MM.1S (cell line): ENCODE measurements at regions not wholly inside any gene's neighbourhood (a gene's known extent, or its start where the extent isn't known, plus 50 kb on each side); places are given as distances from the start of the nearest gene placed in this dataset.

ENCODE experiments used
- DNase-seq: peaks from one replicate; pipeline ENCODE4 v3.0.0-alpha.2; 2015
- H2AFZ ChIP-seq: fragments of 300-600 bp; sonication (generic); 2 replicates; pipeline ENCODE4 v1.6.0; 2016; ENCODE audit warnings: antibody characterized with exemption, low read length
- H3F3A ChIP-seq: fragments of 300-600 bp; sonication (generic); 2 replicates; pipeline ENCODE4 v1.6.1; 2016; ENCODE audit warnings: mild to moderate bottlenecking, antibody characterized with exemption, low read length, moderate library complexity, mixed read lengths; ENCODE audit not compliant: insufficient read depth
- H3K27ac ChIP-seq: fragments of 300-600 bp; sonication (generic); 2 replicates; pipeline ENCODE4 v1.5.1; 2016; ENCODE audit warnings: mild to moderate bottlenecking, low read length
- H3K27me3 ChIP-seq: fragments of 300-600 bp; sonication (generic); replicated peaks from 2 replicates; pipeline ENCODE4 v1.6.0; 2016; ENCODE audit warnings: low read length; ENCODE audit not compliant: insufficient read depth
- H3K36me3 ChIP-seq: fragments of 300-600 bp; sonication (generic); replicated peaks from 2 replicates; pipeline ENCODE4 v1.6.1; 2016; ENCODE audit warnings: mild to moderate bottlenecking, low read length, mixed read lengths; ENCODE audit not compliant: insufficient read depth
- H3K4me1 ChIP-seq: fragments of 300-600 bp; sonication (generic); 2 replicates; pipeline ENCODE4 v1.6.1; 2016; ENCODE audit warnings: low read length, mixed read lengths
- H3K4me2 ChIP-seq: fragments of 300-600 bp; sonication (generic); 2 replicates; pipeline ENCODE4 v1.6.0; 2016; ENCODE audit warnings: low read depth, low read length
- H3K4me3 ChIP-seq: fragments of 300-600 bp; sonication (generic); 2 replicates; pipeline ENCODE4 v1.5.1; 2016; ENCODE audit warnings: low read length, mixed read lengths
- H3K79me2 ChIP-seq: fragments of 300-600 bp; sonication (generic); 2 replicates; pipeline ENCODE4 v1.6.1; 2016; ENCODE audit warnings: mixed run types, low read length, mixed read lengths
- H3K9ac ChIP-seq: fragments of 300-600 bp; sonication (generic); 2 replicates; pipeline ENCODE4 v1.6.1; 2016; ENCODE audit warnings: low read length, mixed read lengths
- H3K9me2 ChIP-seq: fragments of 300-600 bp; sonication (generic); replicated peaks from 2 replicates; pipeline ENCODE4 v1.6.1; 2016; ENCODE audit warnings: mild to moderate bottlenecking, low read length, mixed read lengths; ENCODE audit not compliant: insufficient read depth
- H3K9me3 ChIP-seq: fragments of 300-600 bp; sonication (generic); replicated peaks from 2 replicates; pipeline ENCODE4 v1.6.1; 2016; ENCODE audit warnings: mild to moderate bottlenecking, low read length, mixed read lengths; ENCODE audit not compliant: insufficient read depth
- H4K20me1 ChIP-seq: fragments of 300-600 bp; sonication (generic); 2 replicates; pipeline ENCODE4 v1.6.1; 2016; ENCODE audit warnings: mild to moderate bottlenecking, low read length, moderate library complexity, mixed read lengths; ENCODE audit not compliant: insufficient read depth
- EZH2 ChIP-seq: fragments of 300-600 bp; sonication (generic); optimal IDR thresholded peaks from 2 replicates; pipeline ENCODE3; 2017; ENCODE audit warnings: low read depth, mild to moderate bottlenecking, antibody characterized with exemption, low read length, mixed read lengths
- EZH2phosphoT487 ChIP-seq: fragments of 300-600 bp; sonication (generic); IDR thresholded peaks from 2 replicates; pipeline ENCODE4 v1.6.1; 2018; ENCODE audit warnings: antibody characterized with exemption, low read length
- TF ChIP-seq, protein P1 (sequence below): fragments of 300-600 bp; sonication (generic); IDR thresholded peaks from 2 replicates; pipeline ENCODE4 v1.5.1; 2016; ENCODE audit warnings: antibody characterized with exemption, low read length, mixed read lengths

DNA sequence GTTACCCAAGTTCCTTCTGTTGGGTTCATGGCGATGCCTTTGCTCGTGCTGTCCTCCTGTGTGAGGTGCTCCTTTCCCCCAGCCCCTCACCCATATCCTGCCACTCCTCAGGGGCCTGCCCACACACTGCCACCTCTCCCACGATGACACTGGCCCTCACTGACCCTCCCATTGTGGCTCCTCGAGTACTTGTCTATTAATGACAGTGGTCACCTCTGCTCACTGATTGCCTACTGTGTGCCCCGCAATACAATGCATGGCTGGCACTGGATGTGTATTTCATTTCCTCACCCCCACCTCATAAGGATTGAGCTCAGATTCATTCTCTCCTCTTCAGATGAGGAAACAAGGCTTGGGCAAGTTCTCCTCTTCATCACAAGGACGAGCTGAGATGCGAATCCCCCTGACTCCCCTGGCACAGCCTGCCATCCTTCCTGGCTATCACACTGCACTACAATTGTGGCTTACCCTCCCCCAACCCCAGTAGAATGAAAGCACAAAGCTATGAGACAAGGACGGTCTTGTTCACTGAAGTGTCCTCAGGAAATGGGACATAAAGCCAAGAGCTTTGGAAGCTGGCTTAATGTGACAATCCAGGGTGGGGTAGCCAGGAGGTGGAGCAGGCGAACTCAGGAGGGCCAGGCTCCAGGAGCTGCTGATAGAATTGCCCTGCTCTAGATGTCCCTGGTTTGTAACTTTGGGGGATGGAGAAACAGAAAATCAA, 93.9 kb upstream of the RAB12 start:
- Histone ChIP-seq H3K79me2 (no peaks in the 10 kb centered on the region), H3K4me3 (no peak overlapping the region), H4K20me1 (no peaks in the 10 kb centered on the region), H3K4me2 (no peak overlapping the region), H3K4me1 (no peaks in the 10 kb centered on the region), H2AFZ (no peak overlapping the region), H3K9ac (no peak overlapping the region), H3F3A (no peaks in the 10 kb centered on the region), H3K27me3 (no peaks in the 10 kb centered on the region), H3K36me3 (no peaks in the 10 kb centered on the region), H3K9me3 (no peaks in the 10 kb centered on the region), H3K9me2 (no peaks in the 10 kb centered on the region), H3K27ac (no peak overlapping the region)
- TF ChIP-seq EZH2phosphoT487 (no peak), EZH2 (no peak)
- TF ChIP-seq, protein P1, sequence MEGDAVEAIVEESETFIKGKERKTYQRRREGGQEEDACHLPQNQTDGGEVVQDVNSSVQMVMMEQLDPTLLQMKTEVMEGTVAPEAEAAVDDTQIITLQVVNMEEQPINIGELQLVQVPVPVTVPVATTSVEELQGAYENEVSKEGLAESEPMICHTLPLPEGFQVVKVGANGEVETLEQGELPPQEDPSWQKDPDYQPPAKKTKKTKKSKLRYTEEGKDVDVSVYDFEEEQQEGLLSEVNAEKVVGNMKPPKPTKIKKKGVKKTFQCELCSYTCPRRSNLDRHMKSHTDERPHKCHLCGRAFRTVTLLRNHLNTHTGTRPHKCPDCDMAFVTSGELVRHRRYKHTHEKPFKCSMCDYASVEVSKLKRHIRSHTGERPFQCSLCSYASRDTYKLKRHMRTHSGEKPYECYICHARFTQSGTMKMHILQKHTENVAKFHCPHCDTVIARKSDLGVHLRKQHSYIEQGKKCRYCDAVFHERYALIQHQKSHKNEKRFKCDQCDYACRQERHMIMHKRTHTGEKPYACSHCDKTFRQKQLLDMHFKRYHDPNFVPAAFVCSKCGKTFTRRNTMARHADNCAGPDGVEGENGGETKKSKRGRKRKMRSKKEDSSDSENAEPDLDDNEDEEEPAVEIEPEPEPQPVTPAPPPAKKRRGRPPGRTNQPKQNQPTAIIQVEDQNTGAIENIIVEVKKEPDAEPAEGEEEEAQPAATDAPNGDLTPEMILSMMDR, result no peak
- no peak for DNase-seq

- no peaks in the 10 kb centered on the region for H3K79me2 ChIP-seq
- no peaks in the 10 kb centered on the region for H3K27me3 ChIP-seq
- no peaks in the 10 kb centered on the region for H3K4me1 ChIP-seq
- H3K4me3 ChIP-seq, result no peak overlapping the region
- H3F3A ChIP-seq, result no peaks in the 10 kb centered on the region
- H2AFZ ChIP-seq, result no peak overlapping the region
- no peaks in the 10 kb centered on the region for H4K20me1 ChIP-seq
- H3K9me2 ChIP-seq, result no peaks in the 10 kb centered on the region
- no peak overlapping the region for H3K4me2 ChIP-seq
- no peak for DNase-seq
- H3K9me3 ChIP-seq, result no peaks in the 10 kb centered on the region
- H3K9ac ChIP-seq, result no peak overlapping the region
- no peaks in the 10 kb centered on the region for H3K36me3 ChIP-seq
- no peak overlapping the region for H3K27ac ChIP-seq
- TF ChIP-seq EZH2phosphoT487, result no peak
- no peak for TF ChIP-seq EZH2
- TF ChIP-seq, protein P1, result no peak
These were observed 92.6 kb upstream of the RAB12 start for GRCh38 chr18:8516371-8517250.

DNA sequence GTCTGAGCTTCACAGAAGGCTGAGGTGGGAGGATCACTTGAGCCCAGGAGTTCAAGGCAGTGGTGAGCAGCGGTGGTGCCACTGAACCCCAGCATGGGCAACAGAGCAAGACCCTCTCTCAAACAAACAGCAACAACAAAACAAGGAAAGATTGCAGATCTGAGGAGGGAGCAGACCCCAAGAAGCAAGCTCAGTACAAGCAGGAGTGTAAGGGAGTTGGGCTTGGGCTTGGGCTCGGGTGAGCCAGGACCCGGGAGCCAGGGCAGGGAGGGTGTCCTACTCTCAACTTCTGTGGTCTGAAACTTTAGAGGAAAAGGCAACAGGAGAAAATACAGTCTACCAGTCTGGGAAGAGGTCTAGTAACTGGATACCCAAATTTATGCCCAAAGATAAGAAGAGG, 92.0 kb upstream of the RAB12 start:
- Histone ChIP-seq H3K79me2 (no peaks in the 10 kb centered on the region), H3K9me3 (no peaks in the 10 kb centered on the region), H3K27ac (no peak overlapping the region), H3K4me1 (no peaks in the 10 kb centered on the region), H3K4me2 (no peak overlapping the region), H3K4me3 (no peak overlapping the region), H3K36me3 (no peaks in the 10 kb centered on the region), H3K9ac (no peak overlapping the region), H3K9me2 (no peaks in the 10 kb centered on the region), H3K27me3 (no peaks in the 10 kb centered on the region), H3F3A (no peaks in the 10 kb centered on the region), H2AFZ (no peak overlapping the region), H4K20me1 (no peaks in the 10 kb centered on the region)
- DNase-seq, result no peak
- no peak for TF ChIP-seq EZH2
- TF ChIP-seq EZH2phosphoT487, result no peak
- TF ChIP-seq, protein P1, result no peak
